HepG2 (cell line): ENCODE measurements at regions not wholly inside any gene's neighbourhood (a gene's known extent, or its start where the extent isn't known, plus 50 kb on each side); places are given as distances from the start of the nearest gene placed in this dataset.

Source experiments
- CREM ChIP-seq, 2 experiments: sonication (generic) in 1 of 2; formaldehyde crosslinking in 1 of 2; IDR thresholded peaks; 2 replicates each; pipeline versions ENCODE4 v1.4.0 to v1.6.1; 2016 to 2020; ENCODE audit warnings: antibody characterized with exemption in 1 of 2, mild to moderate bottlenecking in 1 of 2, missing genetic modification reagents in 1 of 2
- FOXK2 ChIP-seq: fragments of 450-650 bp; IDR thresholded peaks from 2 replicates; pipeline ENCODE4 v1.6.1; 2016
- FOXP1 ChIP-seq, 2 experiments: fragments of 450-650 bp in 1 of 2; IDR thresholded peaks; 2 replicates each; pipeline ENCODE4 v1.6.1; 2017 to 2018; ENCODE audit warnings: antibody characterized with exemption in 1 of 2
- KMT2A ChIP-seq: sonication (generic); formaldehyde crosslinking; IDR thresholded peaks from 2 replicates; pipeline ENCODE4 v1.4.0; 2020; ENCODE audit warnings: missing genetic modification reagents
- NFAT5 ChIP-seq: sonication (generic); formaldehyde crosslinking; IDR thresholded peaks from 2 replicates; pipeline ENCODE4 v1.4.0; 2020; ENCODE audit warnings: missing genetic modification reagents
- NFKB2 ChIP-seq: sonication (generic); formaldehyde crosslinking; IDR thresholded peaks from 2 replicates; pipeline ENCODE4 v1.4.0; 2020; ENCODE audit warnings: missing genetic modification reagents, borderline replicate concordance
- NPAS2 ChIP-seq: sonication (generic); formaldehyde crosslinking; IDR thresholded peaks from 2 replicates; pipeline ENCODE4 v1.8.0; 2022; ENCODE audit warnings: mild to moderate bottlenecking, missing genetic modification reagents, borderline replicate concordance
- RFXAP ChIP-seq: sonication (generic); formaldehyde crosslinking; IDR thresholded peaks from 2 replicates; pipeline ENCODE4 v1.4.0; 2020; ENCODE audit warnings: missing genetic modification reagents, borderline replicate concordance
- SMARCE1 ChIP-seq: fragments of 450-650 bp; IDR thresholded peaks from 2 replicates; pipeline ENCODE4 v1.6.1; 2017; ENCODE audit warnings: borderline replicate concordance
- SOX5 ChIP-seq: IDR thresholded peaks from 2 replicates; pipeline ENCODE4 v1.6.1; 2016; ENCODE audit warnings: borderline replicate concordance
- ZC3H13 ChIP-seq: sonication (generic); formaldehyde crosslinking; IDR thresholded peaks from 2 replicates; pipeline ENCODE4 v1.8.1; 2023; ENCODE audit warnings: mild to moderate bottlenecking, missing genetic modification reagents, moderate library complexity
- ZIK1 ChIP-seq: sonication (generic); formaldehyde crosslinking; IDR thresholded peaks from 2 replicates; pipeline ENCODE4 v1.5.0; 2020; ENCODE audit warnings: mild to moderate bottlenecking, low read depth, missing genetic modification reagents, borderline replicate concordance
- ZNF143 ChIP-seq: sonication (generic); formaldehyde crosslinking; IDR thresholded peaks from 2 replicates; pipeline ENCODE4 v1.4.0; 2020; ENCODE audit warnings: missing genetic modification reagents
- ZNF605 ChIP-seq: sonication (generic); formaldehyde crosslinking; IDR thresholded peaks from 2 replicates; pipeline ENCODE4 v1.8.0; 2022; ENCODE audit warnings: mild to moderate bottlenecking, missing genetic modification reagents
- ZNF879 ChIP-seq: sonication (generic); formaldehyde crosslinking; IDR thresholded peaks from 2 replicates; pipeline ENCODE4 v1.8.1; 2023; ENCODE audit warnings: missing genetic modification reagents
- ZSCAN30 ChIP-seq: sonication (generic); formaldehyde crosslinking; IDR thresholded peaks from 2 replicates; pipeline ENCODE4 v1.5.0; 2020; ENCODE audit warnings: mild to moderate bottlenecking, missing genetic modification reagents
- TF ChIP-seq, protein P1 (sequence below): sonication (generic); formaldehyde crosslinking; IDR thresholded peaks from one replicate; pipeline ENCODE4 v1.5.1; 2020; ENCODE audit warnings: mild to moderate bottlenecking, missing genetic modification reagents; ENCODE audit errors: not compliant biosample characterization

DNA sequence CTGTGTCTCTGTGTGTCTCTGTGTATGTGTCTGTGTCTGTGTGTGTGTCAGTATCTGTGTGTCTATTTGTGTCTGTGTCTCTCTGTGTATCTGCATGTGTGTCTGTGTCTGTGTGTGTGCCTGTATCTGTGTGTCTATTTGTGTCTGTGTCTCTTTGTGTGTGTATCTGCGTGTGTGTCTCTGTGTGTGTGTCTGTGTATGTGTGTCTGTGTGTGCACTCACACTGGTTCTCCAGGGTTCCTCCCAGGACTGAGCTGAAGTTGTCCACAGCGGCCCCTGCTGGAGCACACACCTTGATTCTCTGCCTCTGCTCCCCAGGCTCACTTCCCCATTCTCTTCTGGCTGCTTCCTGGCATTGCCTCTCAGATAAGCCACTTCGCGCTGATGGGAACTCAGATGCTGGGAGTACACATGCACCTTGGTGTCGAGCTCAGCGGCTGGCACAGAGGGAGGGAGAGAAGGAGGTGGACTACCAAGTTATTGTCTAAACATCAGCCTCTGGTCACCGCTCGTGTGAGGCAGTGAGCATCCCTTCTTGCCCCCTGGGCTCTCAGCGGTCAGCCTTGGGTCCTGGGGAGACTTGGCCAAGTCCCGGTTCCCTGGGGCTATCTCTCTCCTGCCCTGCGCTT lies 104.9 kb upstream of the NXT1 start (continued):
- TF ChIP-seq ZNF605 (CRISPR knock-in tag) (no peak), FOXP1 (IDR thresholded peaks at IDR 0.05) (peak; percentile 49; the same call in 1 of the 2 replicates), FOXP1 (CRISPR knock-in tag; IDR thresholded peaks at IDR 0.05) (no peak), RFXAP (CRISPR knock-in tag) (no peak), FOXK2 (peak; percentile 63), ZIK1 (CRISPR knock-in tag) (no peak), ZNF879 (no peak), KMT2A (CRISPR knock-in tag) (no peak), NPAS2 (no peak), ZSCAN30 (CRISPR knock-in tag) (no peak), ZC3H13 (no peak), SOX5 (CRISPR knock-in tag) (no peak), NFKB2 (CRISPR knock-in tag) (no peak), ZNF143 (no peak), NFAT5 (CRISPR knock-in tag) (no peak), CREM (IDR thresholded peaks at IDR 0.05) (no peak), CREM (CRISPR knock-in tag; IDR thresholded peaks at IDR 0.05) (no peak), SMARCE1 (no peak)
- TF ChIP-seq, protein P1, sequence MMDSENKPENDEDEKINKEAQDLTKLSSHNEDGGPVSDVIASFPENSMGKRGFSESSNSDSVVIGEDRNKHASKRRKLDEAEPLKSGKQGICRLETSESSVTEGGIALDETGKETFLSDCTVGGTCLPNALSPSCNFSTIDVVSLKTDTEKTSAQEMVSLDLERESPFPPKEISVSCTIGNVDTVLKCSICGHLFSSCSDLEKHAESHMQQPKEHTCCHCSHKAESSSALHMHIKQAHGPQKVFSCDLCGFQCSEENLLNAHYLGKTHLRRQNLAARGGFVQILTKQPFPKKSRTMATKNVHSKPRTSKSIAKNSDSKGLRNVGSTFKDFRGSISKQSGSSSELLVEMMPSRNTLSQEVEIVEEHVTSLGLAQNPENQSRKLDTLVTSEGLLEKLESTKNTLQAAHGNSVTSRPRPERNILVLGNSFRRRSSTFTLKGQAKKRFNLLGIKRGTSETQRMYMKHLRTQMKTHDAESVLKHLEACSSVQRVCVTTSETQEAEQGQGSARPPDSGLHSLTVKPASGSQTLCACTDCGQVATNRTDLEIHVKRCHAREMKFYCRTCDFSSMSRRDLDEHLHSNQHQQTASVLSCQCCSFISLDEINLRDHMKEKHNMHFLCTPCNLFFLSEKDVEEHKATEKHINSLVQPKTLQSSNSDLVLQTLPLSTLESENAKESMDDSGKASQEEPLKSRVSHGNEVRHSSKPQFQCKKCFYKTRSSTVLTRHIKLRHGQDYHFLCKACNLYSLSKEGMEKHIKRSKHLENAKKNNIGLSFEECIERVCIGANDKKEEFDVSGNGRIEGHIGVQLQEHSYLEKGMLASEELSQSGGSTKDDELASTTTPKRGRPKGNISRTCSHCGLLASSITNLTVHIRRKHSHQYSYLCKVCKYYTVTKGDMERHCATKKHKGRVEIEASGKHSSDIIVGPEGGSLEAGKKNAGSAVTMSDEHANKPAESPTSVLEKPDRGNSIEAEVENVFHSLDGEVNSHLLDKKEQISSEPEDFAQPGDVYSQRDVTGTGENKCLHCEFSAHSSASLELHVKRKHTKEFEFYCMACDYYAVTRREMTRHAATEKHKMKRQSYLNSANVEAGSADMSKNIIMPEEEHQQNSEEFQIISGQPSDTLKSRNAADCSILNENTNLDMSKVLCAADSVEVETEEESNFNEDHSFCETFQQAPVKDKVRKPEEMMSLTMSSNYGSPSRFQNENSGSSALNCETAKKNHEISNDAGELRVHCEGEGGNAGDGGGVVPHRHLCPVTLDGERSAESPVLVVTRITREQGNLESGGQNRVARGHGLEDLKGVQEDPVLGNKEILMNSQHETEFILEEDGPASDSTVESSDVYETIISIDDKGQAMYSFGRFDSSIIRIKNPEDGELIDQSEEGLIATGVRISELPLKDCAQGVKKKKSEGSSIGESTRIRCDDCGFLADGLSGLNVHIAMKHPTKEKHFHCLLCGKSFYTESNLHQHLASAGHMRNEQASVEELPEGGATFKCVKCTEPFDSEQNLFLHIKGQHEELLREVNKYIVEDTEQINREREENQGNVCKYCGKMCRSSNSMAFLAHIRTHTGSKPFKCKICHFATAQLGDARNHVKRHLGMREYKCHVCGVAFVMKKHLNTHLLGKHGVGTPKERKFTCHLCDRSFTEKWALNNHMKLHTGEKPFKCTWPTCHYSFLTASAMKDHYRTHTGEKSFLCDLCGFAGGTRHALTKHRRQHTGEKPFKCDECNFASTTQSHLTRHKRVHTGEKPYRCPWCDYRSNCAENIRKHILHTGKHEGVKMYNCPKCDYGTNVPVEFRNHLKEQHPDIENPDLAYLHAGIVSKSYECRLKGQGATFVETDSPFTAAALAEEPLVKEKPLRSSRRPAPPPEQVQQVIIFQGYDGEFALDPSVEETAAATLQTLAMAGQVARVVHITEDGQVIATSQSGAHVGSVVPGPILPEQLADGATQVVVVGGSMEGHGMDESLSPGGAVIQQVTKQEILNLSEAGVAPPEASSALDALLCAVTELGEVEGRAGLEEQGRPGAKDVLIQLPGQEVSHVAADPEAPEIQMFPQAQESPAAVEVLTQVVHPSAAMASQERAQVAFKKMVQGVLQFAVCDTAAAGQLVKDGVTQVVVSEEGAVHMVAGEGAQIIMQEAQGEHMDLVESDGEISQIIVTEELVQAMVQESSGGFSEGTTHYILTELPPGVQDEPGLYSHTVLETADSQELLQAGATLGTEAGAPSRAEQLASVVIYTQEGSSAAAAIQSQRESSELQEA (CRISPR knock-in tag), result peak; percentile 31
